HG03457 (cell line): ENCODE measurements at regions not wholly inside any gene's neighbourhood (a gene's known extent, or its start where the extent isn't known, plus 50 kb on each side); places are given as distances from the start of the nearest gene placed in this dataset.
"Not testable (repeated sequence)": the region's sequence is repeated elsewhere in the genome, so short reads cannot be mapped to it uniquely, and the experiment has no call there.

Experiments used
- ATAC-seq: cut with Tn5 transposase; IDR thresholded peaks from one replicate; pipeline ENCODE4 v1.9.1; 2021; ENCODE audit warnings: moderate number of reproducible peaks; ENCODE audit not compliant: unreplicated experiment

DNA sequence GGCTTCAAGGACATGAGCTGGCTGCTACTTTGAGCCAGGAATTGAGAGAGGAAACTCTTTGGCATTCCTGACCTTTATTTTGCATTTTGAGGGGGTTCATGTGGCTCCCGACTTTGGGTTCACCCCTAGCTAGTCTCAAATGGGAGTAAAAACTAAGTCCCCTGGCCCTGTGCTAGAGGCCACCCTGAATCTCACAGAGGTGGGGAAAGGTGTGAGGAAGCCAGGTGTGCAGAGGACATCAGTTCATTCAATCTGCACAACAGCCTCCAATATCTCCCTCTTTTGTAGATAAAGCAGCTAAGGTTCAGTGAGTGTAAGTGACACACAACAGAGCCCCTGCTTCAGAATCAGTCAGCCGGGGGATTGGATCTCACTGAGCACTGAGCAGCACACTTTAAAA lies 325.7 kb downstream of the DCDC2C start:
- ATAC-seq, result no peak

GRCh38 chr2:4039896-4040295 lies 336.5 kb downstream of the DCDC2C start:
- no peak for ATAC-seq

GRCh38 chr2:4047961-4048891 lies 344.9 kb downstream of the DCDC2C start:
- ATAC-seq, result no peak

DNA sequence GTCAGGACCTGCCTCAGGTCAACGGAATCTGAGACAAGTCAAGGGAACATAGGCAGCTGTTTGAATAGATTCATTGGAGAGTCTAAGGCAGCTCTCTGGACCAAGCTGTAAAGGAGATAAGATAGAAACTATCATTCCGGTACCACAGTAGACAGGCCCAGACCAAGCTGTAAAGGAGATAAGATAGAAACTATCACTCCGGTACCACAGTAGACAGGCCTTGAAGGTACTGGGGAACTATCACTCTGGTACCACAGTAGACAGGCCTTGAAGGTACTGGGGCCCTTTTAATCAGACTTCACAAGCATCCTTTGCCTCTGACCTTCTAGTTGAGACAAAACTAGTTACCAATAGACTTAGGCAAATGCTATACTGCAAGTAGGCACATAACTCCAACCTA lies 346.1 kb downstream of the DCDC2C start:
- no peak for ATAC-seq

DNA sequence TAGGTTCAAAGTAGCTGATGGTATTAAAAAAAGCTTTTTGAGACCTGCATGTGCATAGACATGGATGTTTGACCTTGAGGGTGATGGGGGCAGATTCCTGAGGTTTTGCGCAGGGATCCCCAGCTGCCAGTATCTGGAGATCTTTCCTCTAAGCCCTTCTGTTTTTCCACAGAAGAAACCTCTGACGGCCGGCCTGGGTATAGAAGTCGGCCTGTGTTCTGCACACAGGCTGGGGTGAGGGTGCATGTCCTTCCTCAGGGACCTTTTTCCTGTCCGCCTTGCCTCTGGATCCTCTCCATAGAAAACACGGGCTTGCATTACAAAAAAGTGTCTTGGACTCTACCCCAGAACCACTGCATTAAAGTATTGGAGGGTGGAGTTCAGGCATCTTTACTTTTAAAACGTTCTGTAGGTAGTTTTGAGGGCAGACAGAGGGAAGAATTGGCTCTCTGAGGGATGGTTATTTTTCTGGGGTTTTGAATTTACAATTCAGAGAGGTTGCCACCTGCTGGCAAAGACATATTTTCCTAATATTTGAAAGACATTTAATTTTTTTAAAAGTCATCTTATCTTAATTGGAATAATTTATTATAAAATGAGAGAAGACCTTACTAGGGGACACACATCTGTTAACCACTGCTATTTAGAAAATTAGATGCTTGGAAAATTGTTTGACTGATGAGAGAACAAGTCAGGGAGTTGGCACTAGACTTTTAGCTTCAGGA lies 350.6 kb downstream of the DCDC2C start:
- ATAC-seq, result no peak

DNA sequence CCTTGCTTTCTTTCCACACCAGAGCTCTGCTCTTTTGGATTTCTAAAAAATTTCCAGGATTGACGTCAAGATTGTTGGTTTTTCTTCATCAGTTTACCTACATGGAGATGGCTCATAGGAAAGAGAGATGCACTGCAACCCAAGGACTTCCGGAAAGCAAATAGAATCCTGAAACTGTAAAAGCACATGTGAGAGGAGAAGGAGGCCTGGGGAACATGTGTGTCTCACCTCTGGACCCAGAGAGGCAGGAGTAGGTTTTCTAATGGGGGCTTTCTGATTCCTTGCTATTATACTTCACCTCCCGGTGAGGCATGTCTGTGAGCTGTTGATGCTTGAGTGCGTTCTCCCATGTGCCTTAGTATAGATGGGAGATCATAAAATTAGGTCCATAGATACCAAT lies 362.8 kb downstream of the DCDC2C start:
- ATAC-seq, result no peak

DNA sequence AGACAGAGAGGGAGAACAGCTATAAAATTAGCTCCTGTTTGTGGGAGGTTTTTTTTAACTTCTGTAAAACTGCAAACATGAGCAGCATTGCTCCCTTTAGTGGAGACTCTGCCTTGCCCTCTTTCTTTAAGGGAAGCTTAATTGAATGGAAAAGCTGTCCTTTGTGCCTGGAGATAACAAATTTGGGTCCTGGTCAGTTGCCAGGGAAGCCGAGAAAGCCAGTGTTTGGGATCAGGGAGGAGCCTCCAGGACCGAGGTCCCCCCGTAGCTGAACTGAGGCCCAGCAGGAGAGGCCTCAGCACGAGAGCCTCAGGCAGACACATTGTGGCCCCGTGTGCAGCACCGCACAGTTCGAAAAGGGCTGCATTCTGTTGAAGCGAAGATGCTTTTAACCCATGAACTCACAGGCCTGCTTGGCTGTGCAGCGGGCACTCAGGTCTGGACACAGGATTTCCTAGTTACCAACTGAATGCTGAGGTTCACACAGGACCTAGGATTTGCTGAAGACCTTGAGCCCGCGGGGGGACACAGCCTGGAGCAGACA lies 369.7 kb downstream of the DCDC2C start:
- ATAC-seq, result no peak

GRCh38 chr2:4077017-4077416 lies 373.6 kb downstream of the DCDC2C start:
- no peak for ATAC-seq

DNA sequence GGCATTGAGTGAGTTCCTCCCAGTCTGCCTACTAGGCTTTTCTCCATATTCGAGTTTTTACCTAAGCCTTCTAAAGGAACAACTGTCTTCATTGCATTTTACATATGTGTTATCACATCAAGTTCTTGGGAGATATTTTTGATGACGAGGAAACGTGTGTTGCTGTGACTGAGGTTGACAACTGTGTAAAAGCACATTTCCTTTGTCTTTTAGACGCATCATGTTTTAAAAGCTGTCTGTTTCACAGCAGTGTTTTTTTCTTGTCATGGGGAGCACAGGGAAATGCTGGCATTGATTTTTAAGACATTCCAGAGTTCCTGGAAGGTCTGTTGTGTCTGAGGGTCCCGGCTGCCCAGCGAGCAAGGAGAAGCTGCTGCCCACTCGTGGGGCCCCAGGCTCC lies 381.8 kb downstream of the DCDC2C start:
- ATAC-seq, result no peak

- ATAC-seq, result no peak
Observed at GRCh38 chr2:4090668-4091630, 387.6 kb downstream of the DCDC2C start.

DNA sequence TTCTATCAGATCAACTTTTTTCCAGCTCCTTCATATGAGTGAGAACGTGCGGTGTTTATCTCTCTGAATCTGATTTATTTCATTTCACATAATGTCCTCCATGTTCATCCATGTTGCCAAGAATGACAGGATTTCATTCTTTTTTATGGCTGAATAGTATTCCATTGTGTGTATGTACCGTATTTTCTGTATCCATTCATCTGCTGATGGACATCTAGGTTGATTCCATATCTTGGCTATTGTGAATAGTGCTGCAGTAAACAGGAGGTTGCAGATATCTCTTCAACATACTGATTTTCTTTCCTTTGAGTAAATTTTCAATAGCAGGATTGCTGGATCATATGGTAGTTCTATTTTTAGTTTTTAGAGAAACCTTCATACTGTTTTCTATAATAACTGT lies 388.5 kb downstream of the DCDC2C start:
- ATAC-seq, result no peak

DNA sequence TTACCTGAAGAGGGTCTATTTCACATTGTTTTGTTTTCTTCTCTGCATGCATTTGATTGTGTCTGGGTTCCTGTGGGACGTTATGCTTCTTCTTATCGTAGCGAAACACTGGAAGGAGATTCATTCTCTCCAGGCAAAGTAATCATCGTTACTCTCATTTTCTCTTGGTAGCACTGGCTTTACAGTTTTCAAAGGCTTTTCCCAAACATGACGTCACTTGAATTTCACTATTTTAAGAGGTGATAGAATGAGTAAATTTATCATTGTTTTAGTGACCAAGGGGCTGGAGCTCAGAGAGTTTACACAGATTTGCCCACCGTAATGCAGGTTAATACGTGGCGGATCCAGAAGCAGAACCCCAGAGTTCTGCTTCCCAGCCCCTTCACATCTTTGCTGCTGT lies 391.4 kb downstream of the DCDC2C start:
- no peak for ATAC-seq

DNA sequence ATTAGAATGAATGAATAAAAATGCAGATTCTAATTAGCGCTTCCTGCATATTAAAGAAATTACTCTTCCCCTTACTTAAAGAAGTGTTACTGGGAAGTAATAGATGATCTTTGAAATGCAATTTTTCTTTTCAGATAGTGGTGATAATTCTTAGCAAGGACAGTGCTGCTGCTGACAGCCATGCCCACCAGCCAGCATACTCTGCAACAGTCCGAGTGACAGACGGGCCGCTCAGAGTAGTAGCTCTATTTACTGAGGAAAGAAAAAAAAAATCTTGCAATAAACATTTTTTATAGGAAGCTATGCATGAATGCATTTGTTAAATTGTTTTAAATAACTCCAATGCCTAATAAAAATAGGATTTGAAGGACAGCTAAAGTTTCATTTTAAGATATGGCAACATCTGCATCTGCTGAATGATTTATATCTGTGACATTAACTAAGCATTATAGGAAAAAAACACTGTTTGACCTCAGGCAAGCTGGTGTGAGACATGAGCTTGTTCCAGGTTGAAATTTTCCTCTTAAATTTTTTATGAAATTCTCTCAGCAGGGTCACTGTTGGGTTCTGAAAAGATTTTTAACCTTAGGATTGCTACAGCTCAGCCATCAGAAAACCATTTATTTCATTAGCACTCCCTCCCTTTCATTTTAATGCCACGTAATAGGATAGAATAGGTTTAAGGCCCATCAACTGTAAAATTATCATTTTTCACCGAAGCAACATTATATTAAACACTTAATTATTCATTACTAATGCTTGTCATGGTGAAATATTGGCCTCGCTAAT lies 393.8 kb downstream of the DCDC2C start:
- ATAC-seq, result no peak

DNA sequence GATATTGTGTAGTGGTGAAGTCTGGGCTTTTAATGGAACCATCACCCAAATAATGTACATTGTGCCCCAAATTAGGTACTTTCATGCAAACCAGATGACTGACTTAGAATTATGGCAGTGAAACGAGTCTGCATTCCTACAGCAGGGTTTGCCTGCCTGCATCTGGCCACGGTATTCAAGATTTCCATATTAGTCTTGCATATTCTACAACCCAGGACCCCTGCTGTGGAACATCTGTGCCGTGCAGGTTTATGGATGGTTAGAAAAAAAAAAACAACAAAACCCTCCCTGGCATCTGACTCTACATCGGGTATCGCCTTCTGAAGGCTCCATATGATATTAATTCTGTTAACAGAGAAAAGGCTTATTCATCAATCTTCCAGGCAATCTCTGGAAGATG lies 394.8 kb downstream of the DCDC2C start:
- no peak for ATAC-seq

GRCh38 chr2:4101936-4102335 lies 398.6 kb downstream of the DCDC2C start:
- no peak for ATAC-seq

DNA sequence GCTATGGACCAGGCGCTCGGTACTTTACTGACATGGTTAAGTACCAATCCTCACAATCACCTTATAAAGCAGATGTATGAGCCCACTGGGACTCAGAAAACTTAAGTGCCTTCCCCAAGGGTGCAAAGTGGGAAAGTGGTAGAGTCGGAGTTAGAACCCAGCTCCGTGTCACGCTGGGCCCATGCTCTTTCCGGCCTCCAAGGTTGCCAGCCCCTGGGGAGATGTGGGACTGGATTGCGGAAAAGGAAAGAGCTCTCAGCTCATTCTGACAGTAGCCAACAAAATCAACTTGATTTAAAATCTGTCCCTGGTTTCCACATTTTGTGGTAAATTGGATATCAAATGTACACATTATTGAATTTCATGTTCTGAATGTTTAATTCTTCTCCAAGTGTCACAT lies 403.8 kb downstream of the DCDC2C start:
- no peak for ATAC-seq

DNA sequence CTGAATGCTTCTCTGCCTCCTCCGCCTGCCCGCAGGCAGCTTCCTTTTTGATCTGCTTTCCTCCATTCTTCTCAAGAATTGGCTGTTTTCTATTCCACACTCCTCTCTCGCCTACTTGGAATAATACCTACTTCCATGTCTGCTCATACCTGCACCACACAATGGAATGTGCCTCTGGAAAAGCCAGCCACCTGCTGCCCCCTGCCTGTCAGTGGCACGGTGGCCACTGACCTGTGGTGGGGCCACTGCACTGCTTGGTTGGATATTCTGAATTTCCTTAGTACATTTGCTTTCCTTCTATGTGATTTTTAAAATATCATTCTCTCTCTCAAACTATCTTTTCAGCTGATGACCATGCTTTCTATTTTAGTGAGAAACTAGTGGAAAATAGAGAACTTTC lies 406.9 kb downstream of the DCDC2C start:
- ATAC-seq, result no peak

DNA sequence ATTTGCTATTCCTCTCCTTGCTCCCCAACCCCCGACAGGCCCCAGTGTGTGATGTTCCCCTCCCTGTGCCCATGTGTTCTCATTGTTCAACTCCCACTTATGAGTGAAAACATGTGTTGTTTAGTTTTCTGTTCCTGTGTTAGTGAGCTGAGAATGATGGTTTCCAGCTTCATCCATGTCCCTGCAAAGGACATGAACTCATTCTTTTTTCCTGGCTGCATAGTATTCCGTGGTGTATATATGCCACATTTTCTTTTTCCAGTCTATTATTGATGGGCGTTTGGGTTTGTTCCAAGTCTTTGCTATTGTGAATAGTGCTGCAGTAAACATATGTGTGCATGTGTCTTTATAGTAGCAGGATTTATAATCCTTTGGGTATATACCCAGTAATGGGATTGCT lies 412.1 kb downstream of the DCDC2C start:
- not testable (repeated sequence) for ATAC-seq

DNA sequence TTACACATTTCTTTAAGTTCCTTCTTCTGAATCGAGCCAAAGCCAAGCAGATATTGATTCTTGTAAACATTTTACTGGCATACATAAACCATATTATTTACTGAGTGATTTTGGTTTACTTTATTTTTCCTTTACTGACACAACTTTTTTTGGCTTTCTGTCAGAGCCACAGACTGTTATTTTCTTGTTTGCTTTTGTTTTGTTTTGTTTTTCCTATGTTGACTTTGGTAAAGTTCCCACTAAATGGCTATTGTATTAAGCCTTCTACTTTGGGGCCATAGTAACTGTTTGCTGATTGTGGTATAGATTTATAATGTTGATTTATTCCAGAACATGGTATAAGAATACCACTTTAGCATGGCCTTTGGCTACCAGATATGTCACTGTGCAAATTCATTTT lies 419.4 kb downstream of the DCDC2C start:
- ATAC-seq, result no peak

GRCh38 chr2:4130651-4131050 lies 427.3 kb downstream of the DCDC2C start:
- no peak for ATAC-seq
